Breast epithelium (tissue), 3 donors: ENCODE measurements at regions not wholly inside any gene's neighbourhood (a gene's known extent, or its start where the extent isn't known, plus 50 kb on each side); places are given as distances from the start of the nearest gene placed in this dataset.

Experiments used
- POLR2A ChIP-seq: fragments of 450-650 bp; IDR thresholded peaks from one replicate; pipeline ENCODE4 v1.6.1; 2016; ENCODE audit warnings: antibody characterized with exemption, mild to moderate bottlenecking, moderate library complexity
- POLR2AphosphoS5 ChIP-seq, 3 donors: sonication (generic); formaldehyde crosslinking; IDR thresholded peaks; one replicate each; pipeline ENCODE4 v1.6.1; 2017; ENCODE audit warnings: antibody characterized with exemption in 3 of 3
- TF ChIP-seq, protein P1 (sequence below), 3 donors: fragments of 450-650 bp; IDR thresholded peaks; one replicate each; pipeline ENCODE4 v1.5.1; 2016 to 2017; ENCODE audit warnings: antibody characterized with exemption in 3 of 3, mild to moderate bottlenecking in 3 of 3, moderate library complexity in 3 of 3

DNA sequence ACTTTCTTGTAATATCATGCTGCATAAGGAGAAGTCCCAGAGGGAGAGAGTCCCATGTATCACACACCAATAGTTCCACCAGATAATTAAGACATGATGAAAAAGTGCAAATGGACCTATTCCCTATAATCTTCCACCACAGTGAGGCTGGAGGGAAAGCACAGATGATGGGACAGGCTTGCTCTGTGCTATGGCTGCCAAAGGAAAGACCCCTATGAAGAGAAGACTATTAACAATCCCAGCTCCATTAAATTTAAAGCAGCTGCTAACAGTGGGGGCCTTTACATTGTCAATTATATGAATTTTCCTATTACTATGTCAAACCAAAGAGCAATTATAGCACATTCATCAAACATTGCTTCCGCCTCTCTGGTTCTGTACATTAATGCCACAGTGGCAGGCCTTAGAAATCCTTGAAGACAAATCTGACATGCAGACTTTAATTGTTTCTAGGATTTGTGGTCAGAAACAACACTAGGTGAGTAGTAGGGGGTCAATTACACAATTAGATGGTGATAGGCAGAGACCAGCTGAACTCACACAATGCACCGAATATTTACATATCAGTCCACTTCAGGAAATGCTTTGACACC, 551.3 kb downstream of the TLE1 start:
- TF ChIP-seq, protein P1, sequence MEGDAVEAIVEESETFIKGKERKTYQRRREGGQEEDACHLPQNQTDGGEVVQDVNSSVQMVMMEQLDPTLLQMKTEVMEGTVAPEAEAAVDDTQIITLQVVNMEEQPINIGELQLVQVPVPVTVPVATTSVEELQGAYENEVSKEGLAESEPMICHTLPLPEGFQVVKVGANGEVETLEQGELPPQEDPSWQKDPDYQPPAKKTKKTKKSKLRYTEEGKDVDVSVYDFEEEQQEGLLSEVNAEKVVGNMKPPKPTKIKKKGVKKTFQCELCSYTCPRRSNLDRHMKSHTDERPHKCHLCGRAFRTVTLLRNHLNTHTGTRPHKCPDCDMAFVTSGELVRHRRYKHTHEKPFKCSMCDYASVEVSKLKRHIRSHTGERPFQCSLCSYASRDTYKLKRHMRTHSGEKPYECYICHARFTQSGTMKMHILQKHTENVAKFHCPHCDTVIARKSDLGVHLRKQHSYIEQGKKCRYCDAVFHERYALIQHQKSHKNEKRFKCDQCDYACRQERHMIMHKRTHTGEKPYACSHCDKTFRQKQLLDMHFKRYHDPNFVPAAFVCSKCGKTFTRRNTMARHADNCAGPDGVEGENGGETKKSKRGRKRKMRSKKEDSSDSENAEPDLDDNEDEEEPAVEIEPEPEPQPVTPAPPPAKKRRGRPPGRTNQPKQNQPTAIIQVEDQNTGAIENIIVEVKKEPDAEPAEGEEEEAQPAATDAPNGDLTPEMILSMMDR (IDR thresholded peaks at IDR 0.05): no peak
- TF ChIP-seq POLR2A: no peak
- no peak for TF ChIP-seq POLR2AphosphoS5 (IDR thresholded peaks at IDR 0.05)
